ENCODE measurements at regions not wholly inside any gene's neighbourhood (a gene's known extent, or its start where the extent isn't known, plus 50 kb on each side); places are given as distances from the start of the nearest gene placed in this dataset.

- TF ChIP-seq SUZ12 (IDR thresholded peaks at IDR 0.05; ENCODE audit: unreplicated experiment) (no peak), MXI1 (IDR thresholded peaks at IDR 0.05; ENCODE audit: low read depth, low read length) (no peak), FOS (IDR thresholded peaks at IDR 0.05; ENCODE audit: borderline replicate concordance, extremely low read depth, insufficient read length) (no peak), TARDBP (IDR thresholded peaks at IDR 0.05; ENCODE audit: borderline replicate concordance) (no peak), BHLHE40 (IDR thresholded peaks at IDR 0.05; ENCODE audit: borderline replicate concordance in 1 of 2, low read depth in 2 of 2, low read length in 1 of 2) (no peak), YY1 (IDR thresholded peaks at IDR 0.05; ENCODE audit: low read depth, low read length) (no peak), SMARCA5 (IDR thresholded peaks at IDR 0.05) (no peak), POLR2A (IDR thresholded peaks at IDR 0.05; ENCODE audit: low read depth, low read length) (no peak), EZH2 (IDR thresholded peaks at IDR 0.05; ENCODE audit: borderline replicate concordance, control insufficient read depth, low read depth, low read length) (no peak), HDAC2 (IDR thresholded peaks at IDR 0.05) (no peak), MYC (IDR thresholded peaks at IDR 0.05; ENCODE audit: insufficient read depth, insufficient read length, insufficient replicate concordance, low read length, severe bottlenecking) (no peak), USF2 (IDR thresholded peaks at IDR 0.05; ENCODE audit: borderline replicate concordance, low read depth, low read length) (no peak), ASH2L (IDR thresholded peaks at IDR 0.05; ENCODE audit: borderline replicate concordance, low read depth) (no peak)
- TF ChIP-seq, protein P1, sequence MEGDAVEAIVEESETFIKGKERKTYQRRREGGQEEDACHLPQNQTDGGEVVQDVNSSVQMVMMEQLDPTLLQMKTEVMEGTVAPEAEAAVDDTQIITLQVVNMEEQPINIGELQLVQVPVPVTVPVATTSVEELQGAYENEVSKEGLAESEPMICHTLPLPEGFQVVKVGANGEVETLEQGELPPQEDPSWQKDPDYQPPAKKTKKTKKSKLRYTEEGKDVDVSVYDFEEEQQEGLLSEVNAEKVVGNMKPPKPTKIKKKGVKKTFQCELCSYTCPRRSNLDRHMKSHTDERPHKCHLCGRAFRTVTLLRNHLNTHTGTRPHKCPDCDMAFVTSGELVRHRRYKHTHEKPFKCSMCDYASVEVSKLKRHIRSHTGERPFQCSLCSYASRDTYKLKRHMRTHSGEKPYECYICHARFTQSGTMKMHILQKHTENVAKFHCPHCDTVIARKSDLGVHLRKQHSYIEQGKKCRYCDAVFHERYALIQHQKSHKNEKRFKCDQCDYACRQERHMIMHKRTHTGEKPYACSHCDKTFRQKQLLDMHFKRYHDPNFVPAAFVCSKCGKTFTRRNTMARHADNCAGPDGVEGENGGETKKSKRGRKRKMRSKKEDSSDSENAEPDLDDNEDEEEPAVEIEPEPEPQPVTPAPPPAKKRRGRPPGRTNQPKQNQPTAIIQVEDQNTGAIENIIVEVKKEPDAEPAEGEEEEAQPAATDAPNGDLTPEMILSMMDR (IDR thresholded peaks at IDR 0.05 in 2 of 3, conservative IDR thresholded peaks at IDR 0.05 in 1 of 3; ENCODE audit: control insufficient read depth in 2 of 3, extremely low read depth in 1 of 3, insufficient read depth in 1 of 3, low read depth in 3 of 3, low read length in 3 of 3), result no peak
Measured at GRCh38 chrX:40149286-40150175, 51.8 kb upstream of the BCOR start.
